Vagina (tissue), 2 donors: ENCODE measurements at regions not wholly inside any gene's neighbourhood (a gene's known extent, or its start where the extent isn't known, plus 50 kb on each side); places are given as distances from the start of the nearest gene placed in this dataset.

Source experiments
- CTCF ChIP-seq, 3 experiments: fragments of 450-650 bp in 2 of 3; fragments of 200-600 bp in 1 of 3; sonication (generic) in 1 of 3; IDR thresholded peaks; one replicate each; pipeline ENCODE4 v1.5.1; 2017 to 2019; ENCODE audit warnings: antibody characterized with exemption in 3 of 3, mild to moderate bottlenecking in 2 of 3, moderate library complexity in 2 of 3
- POLR2AphosphoS5 ChIP-seq, 2 donors: sonication (generic); formaldehyde crosslinking; IDR thresholded peaks; one replicate each; pipeline ENCODE4 v1.9.0; 2017; ENCODE audit warnings: antibody characterized with exemption in 2 of 2, mild to moderate bottlenecking in 2 of 2, low read depth in 1 of 2; ENCODE audit not compliant: insufficient read depth in 1 of 2

DNA sequence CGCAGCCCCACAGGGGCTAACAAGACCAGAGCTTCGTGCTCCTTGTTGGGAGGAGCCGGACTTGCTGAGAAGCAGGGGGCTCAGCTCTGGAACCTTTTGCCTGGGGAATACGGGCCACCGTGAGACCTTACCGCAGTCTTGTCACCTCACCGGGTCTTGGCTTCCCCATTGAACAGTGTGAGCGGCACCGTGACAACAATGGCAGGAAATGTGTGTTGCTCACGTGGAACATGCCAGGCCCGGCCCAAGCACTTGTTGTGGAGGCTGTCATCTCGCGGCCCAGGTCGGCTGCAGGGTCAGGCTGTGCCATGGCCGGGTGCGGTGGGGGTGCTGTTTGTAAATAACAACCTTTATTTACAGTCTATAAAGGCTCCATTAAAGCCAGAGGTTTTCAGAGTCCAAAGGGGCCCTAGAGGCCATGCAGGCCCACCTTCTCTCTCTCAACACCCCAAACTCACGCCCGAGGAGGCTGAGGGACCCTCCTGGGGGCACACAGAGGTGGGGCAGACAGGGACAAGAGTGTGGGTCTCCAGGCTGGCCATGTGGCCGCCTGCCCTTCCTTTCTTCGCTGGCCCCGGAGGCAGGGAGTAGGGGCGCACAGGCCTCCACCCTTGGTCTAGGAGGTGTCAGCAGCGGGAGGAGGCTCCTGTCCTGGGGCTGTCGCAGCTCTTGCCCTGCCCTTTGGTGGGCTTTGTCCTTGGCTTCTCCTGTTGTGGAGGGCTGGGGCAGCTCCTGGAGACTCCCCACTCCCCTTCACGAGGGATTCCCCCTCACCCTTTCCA is 79.7 kb downstream of the TSPAN17 start:
- TF ChIP-seq POLR2AphosphoS5 (IDR thresholded peaks at IDR 0.05; ENCODE audit: insufficient read depth in 1 of 2, low read depth in 1 of 2) (no peak), CTCF (IDR thresholded peaks at IDR 0.05) (no peak)
